HepG2 (cell line): ENCODE measurements at regions not wholly inside any gene's neighbourhood (a gene's known extent, or its start where the extent isn't known, plus 50 kb on each side); places are given as distances from the start of the nearest gene placed in this dataset.

Experiments used
- ASH2L ChIP-seq: fragments of 300-600, 200-600 bp; sonication (generic); IDR thresholded peaks from 2 replicates; pipeline ENCODE4 v1.7.0; 2017; ENCODE audit warnings: low read depth, mild to moderate bottlenecking, moderate library complexity, mixed read lengths, low read length; ENCODE audit not compliant: insufficient read length
- ATF1 ChIP-seq: IDR thresholded peaks from 2 replicates; pipeline ENCODE4 v1.6.1; 2016; ENCODE audit warnings: mild to moderate bottlenecking, control low read depth
- FOXA3 ChIP-seq: IDR thresholded peaks from 2 replicates; pipeline ENCODE4 v1.6.1; 2016; ENCODE audit warnings: missing genetic modification reagents, missing compliant biosample characterization
- FOXP1 ChIP-seq, 2 experiments: fragments of 450-650 bp in 1 of 2; IDR thresholded peaks; 2 replicates each; pipeline ENCODE4 v1.6.1; 2017 to 2018; ENCODE audit warnings: antibody characterized with exemption in 1 of 2
- GATAD2A ChIP-seq: IDR thresholded peaks from 2 replicates; pipeline ENCODE4 v1.6.1; 2016
- POLR2AphosphoS5 ChIP-seq: IDR thresholded peaks from 2 replicates; pipeline ENCODE4 v1.6.1; 2012; ENCODE audit warnings: low read depth, low read length
- PPARG ChIP-seq: conservative IDR thresholded peaks from 2 replicates; pipeline ENCODE4 v1.6.1; 2016; ENCODE audit warnings: missing biosample characterization, missing genetic modification reagents
- RARA ChIP-seq: IDR thresholded peaks from 2 replicates; pipeline ENCODE4 v1.6.1; 2016; ENCODE audit warnings: missing genetic modification reagents, missing compliant biosample characterization
- SALL2 ChIP-seq: sonication (generic); formaldehyde crosslinking; IDR thresholded peaks from 2 replicates; pipeline ENCODE4 v1.8.1; 2023; ENCODE audit warnings: mild to moderate bottlenecking, missing genetic modification reagents, inconsistent platforms
- SOX6 ChIP-seq, 2 experiments: fragments of 450-650 bp in 1 of 2; sonication (generic) in 1 of 2; formaldehyde crosslinking in 1 of 2; IDR thresholded peaks; 2 replicates each; pipeline versions ENCODE4 v1.4.0 to v1.6.1; 2017 to 2020; ENCODE audit warnings: antibody characterized with exemption in 1 of 2, mild to moderate bottlenecking in 1 of 2, missing genetic modification reagents in 1 of 2
- SP5 ChIP-seq: IDR thresholded peaks from 2 replicates; pipeline ENCODE4 v1.6.1; 2016; ENCODE audit warnings: low read depth, borderline replicate concordance
- ZKSCAN8 ChIP-seq: IDR thresholded peaks from 2 replicates; pipeline ENCODE4 v1.6.1; 2016; ENCODE audit warnings: borderline replicate concordance, missing genetic modification reagents, missing compliant biosample characterization
- ZNF264 ChIP-seq: sonication (generic); formaldehyde crosslinking; IDR thresholded peaks from 2 replicates; pipeline ENCODE4 v1.4.0; 2020; ENCODE audit warnings: missing genetic modification reagents
- TF ChIP-seq, protein P1 (sequence below): sonication (generic); formaldehyde crosslinking; IDR thresholded peaks from 2 replicates; pipeline ENCODE4 v1.5.1; 2020; ENCODE audit warnings: mild to moderate bottlenecking, missing genetic modification reagents, borderline replicate concordance
- TF ChIP-seq, protein P2 (sequence below): sonication (generic); formaldehyde crosslinking; IDR thresholded peaks from 2 replicates; pipeline ENCODE4 v1.8.0; 2022; ENCODE audit warnings: mild to moderate bottlenecking, missing genetic modification reagents, moderate library complexity
- TF ChIP-seq, protein P3 (sequence below), 2 experiments: sonication (generic) in 1 of 2; formaldehyde crosslinking in 1 of 2; IDR thresholded peaks; 2 replicates each; pipeline versions ENCODE4 v1.4.0 to v1.6.1; 2018 to 2020; ENCODE audit warnings: missing genetic modification reagents in 2 of 2, borderline replicate concordance in 1 of 2, low read depth in 1 of 2, mild to moderate bottlenecking in 1 of 2, missing biosample characterization in 1 of 2
- TF ChIP-seq, protein P4 (sequence below): sonication (generic); formaldehyde crosslinking; IDR thresholded peaks from 2 replicates; pipeline ENCODE4 v1.4.0; 2020; ENCODE audit warnings: mild to moderate bottlenecking, missing genetic modification reagents, borderline replicate concordance
- TF ChIP-seq, protein P5 (sequence below): IDR thresholded peaks from 2 replicates; pipeline ENCODE4 v1.6.1; 2016

DNA sequence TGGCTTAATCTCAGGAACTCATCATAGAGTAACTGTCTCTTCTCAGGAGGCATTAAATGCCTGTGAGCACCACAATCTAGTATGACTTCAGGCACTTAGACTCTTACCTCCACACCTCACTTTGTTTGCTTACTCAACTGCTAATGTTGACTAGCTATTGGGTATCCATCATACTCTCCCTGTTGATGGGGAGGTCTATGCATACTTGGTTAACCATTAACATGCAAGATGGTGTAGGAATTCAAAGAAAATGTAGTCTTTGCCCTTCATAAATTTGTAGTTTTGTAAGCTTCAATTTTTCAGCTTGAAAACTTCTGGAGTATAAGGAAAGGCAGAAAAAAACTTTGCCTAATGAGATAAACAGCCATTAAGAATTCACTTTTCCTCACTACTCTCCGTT, 501.0 kb upstream of the MARCKS start (continued):
- TF ChIP-seq, protein P1, sequence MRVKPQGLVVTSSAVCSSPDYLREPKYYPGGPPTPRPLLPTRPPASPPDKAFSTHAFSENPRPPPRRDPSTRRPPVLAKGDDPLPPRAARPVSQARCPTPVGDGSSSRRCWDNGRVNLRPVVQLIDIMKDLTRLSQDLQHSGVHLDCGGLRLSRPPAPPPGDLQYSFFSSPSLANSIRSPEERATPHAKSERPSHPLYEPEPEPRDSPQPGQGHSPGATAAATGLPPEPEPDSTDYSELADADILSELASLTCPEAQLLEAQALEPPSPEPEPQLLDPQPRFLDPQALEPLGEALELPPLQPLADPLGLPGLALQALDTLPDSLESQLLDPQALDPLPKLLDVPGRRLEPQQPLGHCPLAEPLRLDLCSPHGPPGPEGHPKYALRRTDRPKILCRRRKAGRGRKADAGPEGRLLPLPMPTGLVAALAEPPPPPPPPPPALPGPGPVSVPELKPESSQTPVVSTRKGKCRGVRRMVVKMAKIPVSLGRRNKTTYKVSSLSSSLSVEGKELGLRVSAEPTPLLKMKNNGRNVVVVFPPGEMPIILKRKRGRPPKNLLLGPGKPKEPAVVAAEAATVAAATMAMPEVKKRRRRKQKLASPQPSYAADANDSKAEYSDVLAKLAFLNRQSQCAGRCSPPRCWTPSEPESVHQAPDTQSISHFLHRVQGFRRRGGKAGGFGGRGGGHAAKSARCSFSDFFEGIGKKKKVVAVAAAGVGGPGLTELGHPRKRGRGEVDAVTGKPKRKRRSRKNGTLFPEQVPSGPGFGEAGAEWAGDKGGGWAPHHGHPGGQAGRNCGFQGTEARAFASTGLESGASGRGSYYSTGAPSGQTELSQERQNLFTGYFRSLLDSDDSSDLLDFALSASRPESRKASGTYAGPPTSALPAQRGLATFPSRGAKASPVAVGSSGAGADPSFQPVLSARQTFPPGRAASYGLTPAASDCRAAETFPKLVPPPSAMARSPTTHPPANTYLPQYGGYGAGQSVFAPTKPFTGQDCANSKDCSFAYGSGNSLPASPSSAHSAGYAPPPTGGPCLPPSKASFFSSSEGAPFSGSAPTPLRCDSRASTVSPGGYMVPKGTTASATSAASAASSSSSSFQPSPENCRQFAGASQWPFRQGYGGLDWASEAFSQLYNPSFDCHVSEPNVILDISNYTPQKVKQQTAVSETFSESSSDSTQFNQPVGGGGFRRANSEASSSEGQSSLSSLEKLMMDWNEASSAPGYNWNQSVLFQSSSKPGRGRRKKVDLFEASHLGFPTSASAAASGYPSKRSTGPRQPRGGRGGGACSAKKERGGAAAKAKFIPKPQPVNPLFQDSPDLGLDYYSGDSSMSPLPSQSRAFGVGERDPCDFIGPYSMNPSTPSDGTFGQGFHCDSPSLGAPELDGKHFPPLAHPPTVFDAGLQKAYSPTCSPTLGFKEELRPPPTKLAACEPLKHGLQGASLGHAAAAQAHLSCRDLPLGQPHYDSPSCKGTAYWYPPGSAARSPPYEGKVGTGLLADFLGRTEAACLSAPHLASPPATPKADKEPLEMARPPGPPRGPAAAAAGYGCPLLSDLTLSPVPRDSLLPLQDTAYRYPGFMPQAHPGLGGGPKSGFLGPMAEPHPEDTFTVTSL, result peak; percentile 71
- TF ChIP-seq POLR2AphosphoS5 (peak; percentile 49; the same call in 1 of the 2 replicates), FOXP1 (IDR thresholded peaks at IDR 0.05) (no peak), FOXP1 (CRISPR knock-in tag; IDR thresholded peaks at IDR 0.05) (peak; percentile 74), ZKSCAN8 (CRISPR knock-in tag) (peak; percentile 52; the same call in 1 of the 2 replicates), FOXA3 (CRISPR knock-in tag) (peak; percentile 88), ATF1 (CRISPR knock-in tag) (0 out of 2 replicates have a peak, but pooled peaks have one; percentile 23), RARA (CRISPR knock-in tag) (peak; percentile 60), SALL2 (CRISPR knock-in tag) (no peak), GATAD2A (CRISPR knock-in tag) (peak; percentile 91), SP5 (CRISPR knock-in tag) (peak; percentile 47; the same call in 1 of the 2 replicates), ZNF264 (0 out of 2 replicates have a peak, but pooled peaks have one; percentile 45), ASH2L (peak; percentile 42), PPARG (CRISPR knock-in tag) (0 out of 2 replicates have a peak, but pooled peaks have one; percentile 44), SOX6 (IDR thresholded peaks at IDR 0.05) (no peak), SOX6 (CRISPR knock-in tag; IDR thresholded peaks at IDR 0.05) (peak; percentile 37; the same call in 1 of the 2 replicates)
- TF ChIP-seq, protein P2, sequence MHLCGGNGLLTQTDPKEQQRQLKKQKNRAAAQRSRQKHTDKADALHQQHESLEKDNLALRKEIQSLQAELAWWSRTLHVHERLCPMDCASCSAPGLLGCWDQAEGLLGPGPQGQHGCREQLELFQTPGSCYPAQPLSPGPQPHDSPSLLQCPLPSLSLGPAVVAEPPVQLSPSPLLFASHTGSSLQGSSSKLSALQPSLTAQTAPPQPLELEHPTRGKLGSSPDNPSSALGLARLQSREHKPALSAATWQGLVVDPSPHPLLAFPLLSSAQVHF, result no peak
- TF ChIP-seq, protein P3, sequence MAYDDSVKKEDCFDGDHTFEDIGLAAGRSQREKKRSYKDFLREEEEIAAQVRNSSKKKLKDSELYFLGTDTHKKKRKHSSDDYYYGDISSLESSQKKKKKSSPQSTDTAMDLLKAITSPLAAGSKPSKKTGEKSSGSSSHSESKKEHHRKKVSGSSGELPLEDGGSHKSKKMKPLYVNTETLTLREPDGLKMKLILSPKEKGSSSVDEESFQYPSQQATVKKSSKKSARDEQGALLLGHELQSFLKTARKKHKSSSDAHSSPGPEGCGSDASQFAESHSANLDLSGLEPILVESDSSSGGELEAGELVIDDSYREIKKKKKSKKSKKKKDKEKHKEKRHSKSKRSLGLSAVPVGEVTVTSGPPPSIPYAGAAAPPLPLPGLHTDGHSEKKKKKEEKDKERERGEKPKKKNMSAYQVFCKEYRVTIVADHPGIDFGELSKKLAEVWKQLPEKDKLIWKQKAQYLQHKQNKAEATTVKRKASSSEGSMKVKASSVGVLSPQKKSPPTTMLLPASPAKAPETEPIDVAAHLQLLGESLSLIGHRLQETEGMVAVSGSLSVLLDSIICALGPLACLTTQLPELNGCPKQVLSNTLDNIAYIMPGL (CRISPR knock-in tag; IDR thresholded peaks at IDR 0.05; ENCODE audit: borderline replicate concordance in 1 of 2, low read depth in 1 of 2), result peak in 1 of 2 experiments; percentile 22; a peak in 1 of 4 replicates
- TF ChIP-seq, protein P4, sequence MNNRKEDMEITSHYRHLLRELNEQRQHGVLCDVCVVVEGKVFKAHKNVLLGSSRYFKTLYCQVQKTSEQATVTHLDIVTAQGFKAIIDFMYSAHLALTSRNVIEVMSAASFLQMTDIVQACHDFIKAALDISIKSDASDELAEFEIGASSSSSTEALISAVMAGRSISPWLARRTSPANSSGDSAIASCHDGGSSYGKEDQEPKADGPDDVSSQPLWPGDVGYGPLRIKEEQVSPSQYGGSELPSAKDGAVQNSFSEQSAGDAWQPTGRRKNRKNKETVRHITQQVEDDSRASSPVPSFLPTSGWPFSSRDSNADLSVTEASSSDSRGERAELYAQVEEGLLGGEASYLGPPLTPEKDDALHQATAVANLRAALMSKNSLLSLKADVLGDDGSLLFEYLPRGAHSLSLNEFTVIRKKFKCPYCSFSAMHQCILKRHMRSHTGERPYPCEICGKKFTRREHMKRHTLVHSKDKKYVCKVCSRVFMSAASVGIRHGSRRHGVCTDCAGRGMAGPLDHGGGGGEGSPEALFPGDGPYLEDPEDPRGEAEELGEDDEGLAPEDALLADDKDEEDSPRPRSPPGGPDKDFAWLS (CRISPR knock-in tag), result no peak
- TF ChIP-seq, protein P5, sequence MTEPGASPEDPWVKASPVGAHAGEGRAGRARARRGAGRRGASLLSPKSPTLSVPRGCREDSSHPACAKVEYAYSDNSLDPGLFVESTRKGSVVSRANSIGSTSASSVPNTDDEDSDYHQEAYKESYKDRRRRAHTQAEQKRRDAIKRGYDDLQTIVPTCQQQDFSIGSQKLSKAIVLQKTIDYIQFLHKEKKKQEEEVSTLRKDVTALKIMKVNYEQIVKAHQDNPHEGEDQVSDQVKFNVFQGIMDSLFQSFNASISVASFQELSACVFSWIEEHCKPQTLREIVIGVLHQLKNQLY, result 0 out of 2 replicates have a peak, but pooled peaks have one; percentile 22
